Activated CD4-positive, alpha-beta memory T cell treated with anti-CD3 and anti-CD28 coated beads, Interleukin-2, amount 10 ng/mL, durations not matched to agents 7 days and 5 days (primary cell): ENCODE measurements at regions not wholly inside any gene's neighbourhood (a gene's known extent, or its start where the extent isn't known, plus 50 kb on each side); places are given as distances from the start of the nearest gene placed in this dataset.

Source experiments
- CTCF ChIA-PET: fragments of 350-600 bp; sonication (Branson Sonifier 250); formaldehyde crosslinking; loops from one replicate; lab custom pipeline; 2021; ENCODE audit warnings: antibody characterized with exemption, inconsistent platforms; lab: Charles Lee
- POLR2A ChIA-PET: fragments of 350-600 bp; sonication (Branson Sonifier 250); formaldehyde crosslinking; loops from one replicate; lab custom pipeline; 2021; ENCODE audit warnings: antibody characterized with exemption; lab: Charles Lee
- DNase-seq: peaks from one replicate; pipeline ENCODE4 v3.0.0-alpha.2; 2020
- H3K27ac Mint-ChIP-seq: one replicate; pipeline ENCODE4 v1.8.0; 2021; ENCODE audit warnings: mild to moderate bottlenecking, mixed read lengths
- H3K27me3 Mint-ChIP-seq: one replicate; pipeline ENCODE4 v1.8.0; 2021; ENCODE audit warnings: mixed read lengths
- H3K36me3 Mint-ChIP-seq: one replicate; pipeline ENCODE4 v1.8.0; 2021; ENCODE audit warnings: low read depth, mixed read lengths
- H3K4me1 Mint-ChIP-seq: one replicate; pipeline ENCODE4 v1.8.0; 2021; ENCODE audit warnings: mixed read lengths
- H3K4me3 Mint-ChIP-seq: one replicate; pipeline ENCODE4 v1.8.0; 2021; ENCODE audit warnings: mild to moderate bottlenecking, mixed read lengths
- H3K9me3 Mint-ChIP-seq: one replicate; pipeline ENCODE4 v1.8.0; 2021; ENCODE audit warnings: mixed read lengths

GRCh38 chr11:114815761-114816160, 137.4 kb downstream of the NXPE2 start:
- H3K27me3 Mint-ChIP-seq: no peaks in the 10 kb centered on the region
- ChIA-PET CTCF (no interaction called here), POLR2A (no interaction called here)
- H3K27ac Mint-ChIP-seq: no peak overlapping the region
- H3K4me3 Mint-ChIP-seq: no peak overlapping the region
- H3K36me3 Mint-ChIP-seq: no peaks in the 10 kb centered on the region
- H3K9me3 Mint-ChIP-seq: no peaks in the 10 kb centered on the region
- no peaks in the 10 kb centered on the region for H3K4me1 Mint-ChIP-seq
- no peak for DNase-seq

DNA sequence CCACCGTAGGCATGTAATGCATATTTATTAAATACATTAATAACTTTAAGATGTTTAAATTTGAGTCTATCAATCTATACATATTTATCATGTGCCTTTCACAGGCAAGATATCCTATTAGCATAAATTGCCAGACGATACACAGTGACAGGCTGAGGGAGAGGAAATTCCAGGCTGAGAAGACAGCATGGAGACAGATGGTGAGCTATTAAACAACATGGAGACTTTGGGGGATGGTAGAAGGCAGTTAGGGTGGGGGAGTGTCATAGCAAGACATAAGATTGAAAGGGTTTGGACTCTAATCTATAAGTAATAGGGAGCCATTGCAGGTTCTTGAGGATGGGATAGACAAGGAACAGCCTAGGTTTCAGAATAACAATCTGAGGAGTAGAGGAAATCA, 138.5 kb downstream of the NXPE2 start:
- no peak for DNase-seq
- Mint-ChIP-seq H3K4me3 (no peak overlapping the region), H3K27me3 (no peaks in the 10 kb centered on the region), H3K36me3 (no peaks in the 10 kb centered on the region), H3K9me3 (no peaks in the 10 kb centered on the region), H3K27ac (no peak overlapping the region), H3K4me1 (no peaks in the 10 kb centered on the region)
- ChIA-PET CTCF (no interaction called here), POLR2A (no interaction called here)

GRCh38 chr11:114818382-114818781, 140.1 kb downstream of the NXPE2 start:
- DNase-seq: no peak
- Mint-ChIP-seq H3K36me3 (no peaks in the 10 kb centered on the region), H3K27me3 (no peaks in the 10 kb centered on the region), H3K9me3 (no peaks in the 10 kb centered on the region), H3K4me3 (no peak overlapping the region), H3K27ac (no peak overlapping the region), H3K4me1 (no peaks in the 10 kb centered on the region)
- ChIA-PET POLR2A (no interaction called here), CTCF (no interaction called here)

GRCh38 chr11:114819028-114819427, 140.7 kb downstream of the NXPE2 start:
- Mint-ChIP-seq H3K36me3 (no peaks in the 10 kb centered on the region), H3K27ac (no peak overlapping the region), H3K4me3 (no peak overlapping the region), H3K9me3 (no peaks in the 10 kb centered on the region), H3K27me3 (no peaks in the 10 kb centered on the region), H3K4me1 (no peaks in the 10 kb centered on the region)
- POLR2A ChIA-PET: no interaction called here
- CTCF ChIA-PET: no interaction called here
- DNase-seq: no peak

GRCh38 chr11:114820621-114821020, 142.3 kb downstream of the NXPE2 start:
- no peak for DNase-seq
- ChIA-PET CTCF (no interaction called here), POLR2A (no interaction called here)
- Mint-ChIP-seq H3K4me1 (no peaks in the 10 kb centered on the region), H3K27ac (no peak overlapping the region), H3K27me3 (no peaks in the 10 kb centered on the region), H3K9me3 (no peaks in the 10 kb centered on the region), H3K4me3 (no peak overlapping the region), H3K36me3 (no peaks in the 10 kb centered on the region)

- no peaks in the 10 kb centered on the region for H3K4me1 Mint-ChIP-seq
- POLR2A ChIA-PET: no interaction called here
- H3K27ac Mint-ChIP-seq: no peak overlapping the region
- no peak for DNase-seq
- H3K27me3 Mint-ChIP-seq: no peaks in the 10 kb centered on the region
- no peaks in the 10 kb centered on the region for H3K9me3 Mint-ChIP-seq
- no peaks in the 10 kb centered on the region for H3K36me3 Mint-ChIP-seq
- CTCF ChIA-PET: no interaction called here
- no peak overlapping the region for H3K4me3 Mint-ChIP-seq
Observed at GRCh38 chr11:114821621-114822412, 143.5 kb downstream of the NXPE2 start.

DNA sequence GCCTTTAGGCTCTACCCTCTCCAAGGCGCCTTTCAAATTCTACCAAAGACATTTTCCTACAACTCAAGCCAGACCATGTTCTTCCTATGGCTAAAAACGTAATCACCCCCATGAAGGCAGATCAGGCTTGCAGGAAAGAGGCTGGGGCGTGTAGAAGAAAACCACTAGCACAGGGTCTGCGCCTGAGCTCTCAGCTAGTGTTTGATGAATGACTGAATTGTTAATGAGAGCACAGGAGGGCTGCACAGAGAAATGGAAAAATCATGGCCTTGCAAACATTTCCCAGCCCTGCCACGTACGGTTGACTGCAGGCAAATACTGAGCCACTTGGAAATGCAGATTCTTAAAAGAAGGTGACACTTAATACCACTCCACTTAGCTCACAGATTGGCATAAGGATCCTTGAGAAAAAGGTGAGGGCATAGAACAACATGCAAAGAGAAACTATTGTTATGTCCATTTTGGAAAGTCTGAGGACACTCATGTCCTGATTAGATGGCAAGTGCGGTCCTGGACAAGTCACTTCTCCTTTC, 148.6 kb downstream of the NXPE2 start:
- H3K9me3 Mint-ChIP-seq: no peaks in the 10 kb centered on the region
- no peak overlapping the region for H3K4me3 Mint-ChIP-seq
- DNase-seq: no peak
- no peaks in the 10 kb centered on the region for H3K4me1 Mint-ChIP-seq
- ChIA-PET CTCF (no interaction called here), POLR2A (no interaction called here)
- H3K36me3 Mint-ChIP-seq: no peaks in the 10 kb centered on the region
- H3K27ac Mint-ChIP-seq: no peak overlapping the region
- H3K27me3 Mint-ChIP-seq: no peaks in the 10 kb centered on the region

DNA sequence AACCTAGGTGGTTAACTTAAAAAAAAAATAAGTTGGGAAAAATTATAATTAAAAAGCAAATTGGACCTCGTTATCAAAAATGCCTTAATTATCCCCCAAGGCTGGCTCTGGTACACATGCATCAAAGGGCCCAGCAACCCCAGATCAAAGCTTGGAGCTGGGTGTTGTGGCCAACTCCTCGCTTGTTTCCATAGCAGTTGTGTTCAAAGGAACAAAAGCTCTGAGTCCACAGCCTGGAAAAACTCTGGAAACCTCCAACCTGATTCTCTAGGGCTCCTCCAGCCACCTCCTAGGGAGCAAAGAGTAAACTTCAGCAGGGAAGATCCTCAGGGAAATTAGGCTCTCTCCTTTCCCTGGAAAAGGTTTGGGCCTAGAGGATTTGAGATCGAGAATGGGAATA, 149.4 kb downstream of the NXPE2 start:
- Mint-ChIP-seq H3K36me3 (no peaks in the 10 kb centered on the region), H3K9me3 (no peaks in the 10 kb centered on the region), H3K4me1 (no peaks in the 10 kb centered on the region), H3K27me3 (peaks cover 2% of the 10 kb centered on the region), H3K4me3 (no peak overlapping the region), H3K27ac (no peak overlapping the region)
- DNase-seq: no peak
- ChIA-PET CTCF (no interaction called here), POLR2A (no interaction called here)

DNA sequence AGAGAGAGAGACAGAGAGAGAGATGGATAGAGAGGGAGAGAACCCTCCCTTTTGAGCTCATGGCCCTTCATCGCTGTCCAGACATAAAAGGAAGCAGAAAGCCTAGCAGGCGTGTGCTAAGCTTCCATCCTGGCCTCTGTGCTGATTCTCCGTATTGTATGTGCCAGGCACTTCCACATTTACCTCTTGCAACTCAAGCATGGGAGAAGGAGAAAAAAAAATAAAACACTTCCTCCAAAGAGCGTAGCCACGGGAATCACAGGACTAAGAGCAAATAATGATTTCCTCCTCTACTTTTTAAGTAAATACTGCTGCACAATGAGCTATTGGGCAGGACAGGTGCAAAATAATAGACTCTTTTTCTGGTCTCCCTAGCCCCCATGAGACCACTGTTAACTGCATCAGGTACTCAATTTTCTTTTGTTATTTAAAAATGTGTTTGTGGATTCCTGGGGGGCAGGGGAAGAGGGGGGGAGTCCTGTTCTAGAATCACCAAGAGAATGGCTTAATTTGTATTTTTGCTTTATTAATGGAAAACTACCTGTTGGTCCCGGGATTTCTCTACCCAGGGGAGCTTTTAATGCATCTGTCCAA, 154.3 kb downstream of the NXPE2 start:
- ChIA-PET CTCF (interaction anchor here (0.6 kb wide), 2 partner anchors 452 to 753 kb away, joined by 3 read pairs; no protein-coding TSS in a partner anchor), POLR2A (no interaction called here)
- Mint-ChIP-seq H3K4me1 (no peaks in the 10 kb centered on the region), H3K36me3 (no peaks in the 10 kb centered on the region), H3K27me3 (peaks cover 2% of the 10 kb centered on the region), H3K9me3 (no peaks in the 10 kb centered on the region), H3K27ac (no peak overlapping the region), H3K4me3 (no peak overlapping the region)
- no peak for DNase-seq

GRCh38 chr11:114836161-114836560, 157.8 kb downstream of the NXPE2 start:
- H3K27ac Mint-ChIP-seq: no peak overlapping the region
- no peak overlapping the region for H3K4me3 Mint-ChIP-seq
- H3K9me3 Mint-ChIP-seq: no peaks in the 10 kb centered on the region
- ChIA-PET CTCF (no interaction called here), POLR2A (no interaction called here)
- H3K27me3 Mint-ChIP-seq: peaks cover 2% of the 10 kb centered on the region
- no peaks in the 10 kb centered on the region for H3K36me3 Mint-ChIP-seq
- H3K4me1 Mint-ChIP-seq: no peaks in the 10 kb centered on the region
- DNase-seq: no peak

DNA sequence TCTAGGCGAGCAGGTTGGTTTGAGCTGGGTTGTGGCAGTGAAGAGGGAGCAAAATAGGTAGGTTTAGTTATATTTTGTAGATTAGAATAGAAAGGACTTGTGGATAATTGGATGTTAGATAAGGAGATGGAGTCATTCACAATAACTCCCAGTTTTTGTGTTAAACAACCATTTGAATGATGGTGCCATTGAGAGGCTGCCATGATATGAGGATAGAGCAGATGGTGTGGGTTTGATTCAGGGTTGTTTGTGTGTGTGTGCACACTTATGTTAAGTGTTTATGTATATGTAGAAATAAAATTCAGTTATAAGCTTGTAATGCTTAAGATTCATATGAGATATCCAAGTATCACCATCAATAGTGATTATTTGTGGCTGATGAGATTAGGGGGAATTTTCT, 166.6 kb downstream of the NXPE2 start:
- Mint-ChIP-seq H3K9me3 (no peaks in the 10 kb centered on the region), H3K27me3 (no peaks in the 10 kb centered on the region), H3K36me3 (no peaks in the 10 kb centered on the region), H3K4me3 (no peak overlapping the region), H3K4me1 (peaks cover 4% of the 10 kb centered on the region), H3K27ac (no peak overlapping the region)
- ChIA-PET POLR2A (no interaction called here), CTCF (no interaction called here)
- DNase-seq: no peak

DNA sequence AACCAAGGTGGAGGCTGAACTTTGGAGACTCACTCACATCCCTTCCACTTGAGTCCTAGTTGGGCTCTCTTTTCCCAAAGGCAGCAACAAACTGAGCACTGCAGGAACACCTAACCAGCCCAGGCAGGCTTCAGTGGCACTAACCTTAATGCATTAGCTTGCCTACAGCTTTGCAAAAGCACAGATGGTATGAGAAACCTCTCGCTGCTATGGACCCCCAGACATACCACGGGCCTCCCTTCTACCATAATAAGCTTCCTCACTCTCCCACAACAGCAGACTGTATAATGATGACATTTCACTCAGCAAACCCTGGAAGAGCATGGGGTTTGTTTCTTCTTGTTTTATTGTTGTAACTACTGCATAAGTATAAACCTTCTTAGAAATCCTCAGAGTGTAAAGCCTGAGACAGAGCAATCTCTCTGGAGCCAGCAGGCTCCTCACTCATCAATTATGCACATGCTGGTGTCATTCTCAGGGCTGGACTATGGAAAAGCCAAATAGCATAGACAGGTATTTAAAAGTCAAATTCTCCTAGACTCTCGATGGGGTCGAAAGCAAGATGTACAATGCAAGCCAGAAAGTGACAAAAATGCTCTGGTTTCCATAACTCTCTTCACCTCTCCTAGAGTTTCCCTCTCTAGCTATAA, 167.6 kb downstream of the NXPE2 start:
- H3K27ac Mint-ChIP-seq: no peak overlapping the region

GRCh38 chr11:114846416-114846791, 168.1 kb downstream of the NXPE2 start:
- Mint-ChIP-seq H3K9me3 (no peaks in the 10 kb centered on the region), H3K36me3 (no peaks in the 10 kb centered on the region), H3K27me3 (no peaks in the 10 kb centered on the region), H3K27ac (no peak overlapping the region), H3K4me1 (peaks cover 4% of the 10 kb centered on the region), H3K4me3 (no peak overlapping the region)
- ChIA-PET POLR2A (no interaction called here), CTCF (no interaction called here)
- DNase-seq: no peak

More for the DNA sequence above, 167.6 kb downstream of the NXPE2 start:
- Mint-ChIP-seq H3K4me3 (no peak overlapping the region), H3K9me3 (no peaks in the 10 kb centered on the region), H3K27me3 (no peaks in the 10 kb centered on the region), H3K36me3 (no peaks in the 10 kb centered on the region), H3K4me1 (peaks cover 4% of the 10 kb centered on the region)
- ChIA-PET CTCF (no interaction called here), POLR2A (no interaction called here)
- DNase-seq: no peak
